Kidney (tissue), 13 donors: ENCODE measurements at regions not wholly inside any gene's neighbourhood (a gene's known extent, or its start where the extent isn't known, plus 50 kb on each side); places are given as distances from the start of the nearest gene placed in this dataset.

Experiments
- DNase-seq, 5 donors: peaks; one replicate each; pipeline ENCODE4 v3.0.0-alpha.2; 2013 to 2020
- FAIRE-seq: peaks from 2 replicates; lab custom pipeline; 2012; peaks lifted over from hg19 to GRCh38; lab: Jason Lieb, UNC
- H3K27ac ChIP-seq, 2 donors: one replicate each; pipeline ENCODE4 v1.7.0; 2013; ENCODE audit warnings: low read depth in 2 of 2, low read length in 2 of 2, inconsistent platforms in 1 of 2
- H3K27me3 ChIP-seq: one replicate; pipeline ENCODE4 v1.7.1; 2013; ENCODE audit warnings: low read length, inconsistent platforms; ENCODE audit not compliant: control insufficient read depth, insufficient read depth
- H3K36me3 ChIP-seq, 3 donors: one replicate each; pipeline versions ENCODE4 v1.7.0 to v1.7.1; 2013; ENCODE audit warnings: low read length in 3 of 3, control low read depth in 1 of 3, inconsistent platforms in 1 of 3; ENCODE audit not compliant: insufficient read depth in 3 of 3, control insufficient read depth in 2 of 3
- H3K4me1 ChIP-seq, 3 donors: one replicate each; pipeline versions ENCODE4 v1.7.0 to v1.7.1; 2013; ENCODE audit warnings: low read length in 3 of 3, inconsistent platforms in 1 of 3, low read depth in 1 of 3; ENCODE audit not compliant: control insufficient read depth in 2 of 3, insufficient read depth in 2 of 3
- H3K4me3 ChIP-seq, 3 donors: one replicate each; pipeline versions ENCODE4 v1.7.0 to v1.8.1; 2013; ENCODE audit warnings: low read length in 3 of 3, control low read depth in 1 of 3, inconsistent platforms in 1 of 3
- H3K9ac ChIP-seq, 3 donors: one replicate each; pipeline versions ENCODE4 v1.7.0 to v1.7.1; 2013; ENCODE audit warnings: low read length in 3 of 3, control low read depth in 1 of 3, inconsistent platforms in 1 of 3
- H3K9me3 ChIP-seq, 3 donors: one replicate each; pipeline versions ENCODE4 v1.7.0 to v1.7.1; 2013; ENCODE audit warnings: low read length in 3 of 3, control low read depth in 1 of 3, inconsistent platforms in 1 of 3; ENCODE audit not compliant: control insufficient read depth in 2 of 3, insufficient read depth in 1 of 3
- CTCF ChIP-seq: IDR thresholded peaks from 3 replicates; pipeline ENCODE4 v1.5.1; 2012; ENCODE audit warnings: mild to moderate bottlenecking, moderate library complexity, borderline replicate concordance; ENCODE audit not compliant: insufficient read depth; ENCODE audit errors: extremely low read depth
- intact Hi-C: fragments of 100-400 bp; cut with DNase I; formaldehyde crosslinking; loops from one replicate; pipeline ENCODE4 v1.11.1; 2022
- donor health status: control.
- donor health status: control.
- donor health status: control.
- donor health status: control.
- donor health status: control.
- donor health status: DM: yes; HTN: yes; CAD: no.
- donor health status: Normal renal cell carcinoma (clear cell type).

- Histone ChIP-seq H3K27ac (no peak overlapping the region), H3K9me3 (no peaks in the 10 kb centered on the region), H3K36me3 (no peaks in the 10 kb centered on the region), H3K4me1 (no peaks in the 10 kb centered on the region), H3K4me3 (no peak overlapping the region), H3K27me3 (no peaks in the 10 kb centered on the region), H3K9ac (no peak overlapping the region)
- DNase-seq = no peak
- no peak for TF ChIP-seq CTCF
- intact Hi-C loops = no loop called here
- no peak for FAIRE-seq
These were observed 389.4 kb upstream of the RBMS3 start for GRCh38 chr3:28891485-28891884.

- intact Hi-C loops = no loop called here
- Histone ChIP-seq H3K4me1 (no peaks in the 10 kb centered on the region), H3K36me3 (no peaks in the 10 kb centered on the region), H3K4me3 (no peak overlapping the region), H3K27me3 (no peaks in the 10 kb centered on the region), H3K9me3 (no peaks in the 10 kb centered on the region), H3K27ac (no peak overlapping the region), H3K9ac (no peak overlapping the region)
- TF ChIP-seq CTCF = no peak
- FAIRE-seq (no peak), DNase-seq (no peak)
These were observed 380.6 kb upstream of the RBMS3 start for GRCh38 chr3:28900301-28900700.

- no peak overlapping the region for H3K9ac ChIP-seq
- no peaks in the 10 kb centered on the region for H3K36me3 ChIP-seq
- H3K4me3 ChIP-seq = no peak overlapping the region
- no peak for DNase-seq
- H3K9me3 ChIP-seq = no peaks in the 10 kb centered on the region
- intact Hi-C loops = no loop called here
- FAIRE-seq = no peak
- H3K27me3 ChIP-seq = no peaks in the 10 kb centered on the region
- TF ChIP-seq CTCF = no peak
- H3K27ac ChIP-seq = no peak overlapping the region
- H3K4me1 ChIP-seq = no peaks in the 10 kb centered on the region
These were observed 379.9 kb upstream of the RBMS3 start for GRCh38 chr3:28901018-28901417.

GRCh38 chr3:28903171-28903601 lies 377.7 kb upstream of the RBMS3 start:
- Histone ChIP-seq H3K4me3 (no peak overlapping the region), H3K4me1 (no peaks in the 10 kb centered on the region), H3K27me3 (no peaks in the 10 kb centered on the region), H3K9me3 (no peaks in the 10 kb centered on the region), H3K36me3 (no peaks in the 10 kb centered on the region), H3K27ac (no peak overlapping the region), H3K9ac (no peak overlapping the region)
- DNase-seq (peak in 1 of 5 donors; percentile 75), FAIRE-seq (no peak)
- TF ChIP-seq CTCF = no peak
- intact Hi-C loops = no loop called here
